T-cell (primary cell): ENCODE measurements at regions not wholly inside any gene's neighbourhood (a gene's known extent, or its start where the extent isn't known, plus 50 kb on each side); places are given as distances from the start of the nearest gene placed in this dataset.

ENCODE experiments used
- ATAC-seq, 4 experiments: fragments of 200-7000 bp in 3 of 4; fragments of 150-1000 bp in 1 of 4; cut with Tn5 transposase; replicated peaks in 1 of 4; 1 replicate in 3 of 4; 2 replicates in 1 of 4; pipeline ENCODE4 v1.10.0; 2021; ENCODE audit warnings: moderate library complexity in 3 of 4, mild to moderate bottlenecking in 2 of 4, moderate number of reproducible peaks in 1 of 4
- CTCF ChIA-PET, 2 donors: fragments of 300-600 bp; sonication (Branson Sonifier 250); formaldehyde crosslinking; loops; one replicate each; lab custom pipeline; 2022; ENCODE audit warnings: antibody characterized with exemption in 2 of 2; lab: Charles Lee
- POLR2A ChIA-PET, 2 donors: fragments of 300-600 bp; sonication (Branson Sonifier 250); formaldehyde crosslinking; loops; one replicate each; lab custom pipeline; 2022; ENCODE audit warnings: antibody characterized with exemption in 2 of 2; lab: Charles Lee
- DNase-seq, 35 experiments: peaks; one replicate each; pipeline versions ENCODE4 v3.0.0 to v3.0.0-alpha.2; 2013 to 2023
- H3K27ac ChIP-seq: one replicate; pipeline ENCODE4 v1.5.1; 2013; ENCODE audit warnings: low read length
- H3K27me3 ChIP-seq, 2 experiments: replicated peaks in 1 of 2; 1 replicate in 1 of 2; 2 replicates in 1 of 2; pipeline versions ENCODE4 v1.6.1 to v1.7.0; 2013; ENCODE audit warnings: low read length in 1 of 2, mixed read lengths in 1 of 2; ENCODE audit not compliant: control insufficient read depth in 2 of 2, insufficient read depth in 2 of 2; ENCODE audit errors: extremely low read depth in 1 of 2
- H3K36me3 ChIP-seq, 2 donors: 1 replicate in 1 of 2; 2 replicates in 1 of 2; pipeline versions ENCODE4 v1.6.1 to v1.7.0; 2013; ENCODE audit warnings: low read length in 1 of 2; ENCODE audit not compliant: control insufficient read depth in 2 of 2, insufficient read depth in 1 of 2; ENCODE audit errors: extremely low read depth in 1 of 2
- H3K4me1 ChIP-seq, 2 experiments: 1 replicate in 1 of 2; 2 replicates in 1 of 2; pipeline versions ENCODE4 v1.6.1 to v1.7.0; 2013; ENCODE audit warnings: low read length in 2 of 2, mixed read lengths in 1 of 2; ENCODE audit not compliant: insufficient read depth in 2 of 2, control insufficient read depth in 1 of 2; ENCODE audit errors: extremely low read depth in 1 of 2
- H3K4me3 ChIP-seq, 2 donors: 1 replicate in 1 of 2; 2 replicates in 1 of 2; pipeline versions ENCODE4 v1.5.1 to v1.7.0; 2013; ENCODE audit warnings: mild to moderate bottlenecking in 2 of 2, low read length in 1 of 2, moderate library complexity in 1 of 2; ENCODE audit not compliant: control insufficient read depth in 1 of 2; ENCODE audit errors: extremely low read depth in 1 of 2
- H3K9me3 ChIP-seq: 2 replicates; pipeline ENCODE4 v1.7.0; 2013
- H3K27ac Mint-ChIP-seq, 2 donors: one replicate each; pipeline ENCODE4 v1.8.0; 2020 to 2021; ENCODE audit warnings: mild to moderate bottlenecking in 2 of 2, mixed read lengths in 2 of 2
- H3K27me3 Mint-ChIP-seq, 2 donors: one replicate each; pipeline ENCODE4 v1.8.0; 2021 to 2022; ENCODE audit warnings: mixed read lengths in 2 of 2
- H3K36me3 Mint-ChIP-seq: one replicate; pipeline ENCODE4 v1.8.0; 2021; ENCODE audit warnings: mixed read lengths
- H3K4me1 Mint-ChIP-seq, 3 donors: one replicate each; pipeline ENCODE4 v1.8.0; 2020 to 2022; ENCODE audit warnings: mixed read lengths in 3 of 3, mild to moderate bottlenecking in 1 of 3
- H3K4me3 Mint-ChIP-seq, 3 donors: one replicate each; pipeline ENCODE4 v1.8.0; 2020 to 2022; ENCODE audit warnings: mild to moderate bottlenecking in 3 of 3, mixed read lengths in 3 of 3, moderate library complexity in 3 of 3
- H3K9me3 Mint-ChIP-seq, 3 donors: one replicate each; pipeline ENCODE4 v1.8.0; 2020 to 2022; ENCODE audit warnings: mixed read lengths in 3 of 3
- WGBS: methylation state at CpG from one replicate; pipeline ENCODE4 v1.1.5; 2013; ENCODE audit warnings: missing lambda C conversion rate; ENCODE audit not compliant: insufficient coverage; 5-methylcytosine and 5-hydroxymethylcytosine counted together

DNA sequence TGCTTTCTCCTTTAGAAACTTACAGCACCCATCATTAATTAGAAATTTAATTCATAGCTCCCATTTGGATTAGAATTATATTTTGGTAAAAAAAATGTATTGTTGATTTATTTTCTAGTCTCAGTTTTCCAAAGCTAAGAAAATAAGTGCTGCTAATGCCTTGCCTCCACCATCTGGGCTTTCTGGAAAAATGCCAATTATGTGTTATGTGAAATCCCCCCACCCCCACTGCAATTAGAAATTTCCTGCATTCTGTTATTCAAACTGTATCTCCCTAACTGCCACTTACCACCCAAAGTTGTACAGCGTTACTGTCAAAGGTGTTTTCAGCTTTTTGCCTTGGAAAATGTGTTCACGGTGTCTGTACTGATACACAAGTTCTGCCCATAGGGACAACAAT is 617.2 kb upstream of the UBE2E2 start:
- CTCF ChIA-PET: no interaction called here
- no peaks in the 10 kb centered on the region for H3K27me3 ChIP-seq
- no peaks in the 10 kb centered on the region for H3K9me3 ChIP-seq
- H3K4me3 ChIP-seq: no peak overlapping the region
- no peak for ATAC-seq
- Mint-ChIP-seq H3K27ac (no peak overlapping the region), H3K36me3 (no peaks in the 10 kb centered on the region), H3K9me3 (peaks cover 2 to 10% (median 4%) of the 10 kb centered on the region in 3 donors), H3K4me1 (no peaks in the 10 kb centered on the region), H3K27me3 (no peaks in the 10 kb centered on the region), H3K4me3 (no peak overlapping the region)
- WGBS: no CpG with 5 or more reads among the region's 2 CpGs
- POLR2A ChIA-PET: no interaction called here
- H3K36me3 ChIP-seq: no peaks in the 10 kb centered on the region
- H3K27ac ChIP-seq: no peak overlapping the region
- no peaks in the 10 kb centered on the region for H3K4me1 ChIP-seq
- DNase-seq: no peak

DNA sequence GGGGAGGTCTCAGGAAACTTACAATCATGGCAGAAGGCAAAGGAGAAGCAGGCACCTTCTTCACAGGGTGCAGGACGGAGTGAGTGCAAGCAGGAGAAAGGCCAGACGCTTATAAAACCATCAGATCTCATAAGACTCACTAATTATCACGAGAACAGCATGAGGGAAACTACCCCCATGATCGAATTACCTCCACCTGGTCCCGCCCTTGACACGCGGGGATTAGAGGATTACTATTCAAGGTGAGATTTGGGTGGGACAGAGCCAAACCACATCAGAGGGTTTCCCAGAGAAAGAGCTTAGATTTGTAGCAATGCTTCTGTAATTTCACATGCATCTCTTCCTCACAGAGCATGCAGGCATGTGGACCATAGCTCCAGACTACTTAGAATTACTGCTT is 615.7 kb upstream of the UBE2E2 start:
- no peaks in the 10 kb centered on the region for H3K9me3 ChIP-seq

GRCh38 chr3:22593638-22594037 is 609.5 kb upstream of the UBE2E2 start:
- Mint-ChIP-seq H3K27ac (no peak overlapping the region), H3K9me3 (peaks cover 12 to 14% (median 14%) of the 10 kb centered on the region in 3 donors), H3K4me1 (no peaks in the 10 kb centered on the region), H3K27me3 (no peaks in the 10 kb centered on the region), H3K4me3 (no peak overlapping the region), H3K36me3 (no peaks in the 10 kb centered on the region)
- no peak for DNase-seq
- no peaks in the 10 kb centered on the region for H3K36me3 ChIP-seq
- H3K27ac ChIP-seq: no peak overlapping the region
- H3K9me3 ChIP-seq: no peaks in the 10 kb centered on the region
- no peaks in the 10 kb centered on the region for H3K4me1 ChIP-seq
- H3K27me3 ChIP-seq: no peaks in the 10 kb centered on the region
- 100% methylated on average over 1 of the region's 3 CpGs for WGBS
- no peak overlapping the region for H3K4me3 ChIP-seq
- ChIA-PET CTCF (no interaction called here), POLR2A (no interaction called here)
- ATAC-seq: no peak

More for the DNA sequence above, 615.7 kb upstream of the UBE2E2 start:
- ChIA-PET POLR2A (no interaction called here), CTCF (no interaction called here)
- no peaks in the 10 kb centered on the region for H3K4me1 ChIP-seq
- no peak for DNase-seq
- no peaks in the 10 kb centered on the region for H3K27me3 ChIP-seq
- no peak for ATAC-seq
- H3K27ac ChIP-seq: no peak overlapping the region
- Mint-ChIP-seq H3K9me3 (peaks cover 2 to 8% (median 4%) of the 10 kb centered on the region in 3 donors), H3K4me1 (no peaks in the 10 kb centered on the region), H3K4me3 (no peak overlapping the region), H3K27me3 (no peaks in the 10 kb centered on the region), H3K36me3 (no peaks in the 10 kb centered on the region), H3K27ac (no peak overlapping the region)
- H3K36me3 ChIP-seq: no peaks in the 10 kb centered on the region
- WGBS: no CpG with 5 or more reads among the region's 7 CpGs
- H3K4me3 ChIP-seq: no peak overlapping the region

DNA sequence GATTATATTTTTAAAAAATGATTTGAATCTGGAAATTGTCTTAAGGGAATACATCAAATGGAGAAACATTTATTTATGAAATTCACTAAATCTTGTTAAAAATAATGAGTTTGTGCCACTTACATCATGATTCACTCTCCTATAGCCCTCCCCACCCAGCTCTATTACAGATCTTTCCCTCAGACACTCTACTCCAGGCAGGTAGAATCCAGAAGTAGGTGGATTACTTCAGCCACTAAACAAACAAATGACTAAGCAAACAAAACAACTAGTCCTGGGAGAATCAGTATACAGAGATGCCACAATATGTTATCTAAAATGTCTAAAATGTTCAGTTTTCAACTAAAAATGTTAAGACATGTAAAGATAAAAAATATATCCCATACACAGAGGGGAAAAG is 608.1 kb upstream of the UBE2E2 start:
- no peak overlapping the region for H3K27ac Mint-ChIP-seq
- H3K4me3 Mint-ChIP-seq: no peak overlapping the region

GRCh38 chr3:22606461-22606860 is 596.7 kb upstream of the UBE2E2 start:
- H3K4me3 ChIP-seq: no peak overlapping the region
- no peak for ATAC-seq

More for the DNA sequence above, 608.1 kb upstream of the UBE2E2 start:
- no peak overlapping the region for H3K27ac ChIP-seq
- Mint-ChIP-seq H3K9me3 (peaks cover 12 to 14% (median 14%) of the 10 kb centered on the region in 3 donors), H3K36me3 (no peaks in the 10 kb centered on the region), H3K4me1 (no peaks in the 10 kb centered on the region), H3K27me3 (no peaks in the 10 kb centered on the region)
- no peaks in the 10 kb centered on the region for H3K36me3 ChIP-seq
- DNase-seq (no peak), ATAC-seq (no peak)
- CTCF ChIA-PET: no interaction called here
- H3K4me1 ChIP-seq: no peaks in the 10 kb centered on the region
- POLR2A ChIA-PET: no interaction called here
- H3K27me3 ChIP-seq: no peaks in the 10 kb centered on the region
- H3K4me3 ChIP-seq: no peak overlapping the region
- H3K9me3 ChIP-seq: no peaks in the 10 kb centered on the region

DNA sequence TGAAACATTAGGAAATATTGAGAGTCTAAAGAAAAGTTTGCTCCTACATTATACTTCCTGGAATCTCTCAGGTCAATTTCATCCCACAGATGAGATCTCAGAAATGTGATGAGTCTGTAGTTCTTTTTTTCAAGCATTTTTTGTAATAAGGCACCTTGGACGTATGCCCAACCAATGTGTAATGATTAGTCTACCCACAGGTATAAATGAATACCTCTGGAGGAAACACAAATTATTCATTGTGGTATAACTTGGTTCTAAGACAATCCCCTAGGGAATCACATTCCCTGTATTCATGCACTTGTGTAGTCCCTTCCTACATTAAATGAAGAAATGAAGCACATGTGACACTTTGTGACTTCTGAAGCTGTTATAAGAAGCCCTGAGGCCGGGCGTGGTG is 596.2 kb upstream of the UBE2E2 start:
- no peak overlapping the region for H3K4me3 Mint-ChIP-seq
- Histone ChIP-seq H3K4me1 (no peaks in the 10 kb centered on the region), H3K36me3 (no peaks in the 10 kb centered on the region), H3K9me3 (no peaks in the 10 kb centered on the region), H3K27ac (no peak overlapping the region), H3K4me3 (no peak overlapping the region), H3K27me3 (no peaks in the 10 kb centered on the region)
- 75% methylated on average over 2 of the region's 3 CpGs for WGBS
- no peaks in the 10 kb centered on the region for H3K4me1 Mint-ChIP-seq
- H3K27me3 Mint-ChIP-seq: no peaks in the 10 kb centered on the region
- H3K9me3 Mint-ChIP-seq: peaks cover 4 to 8% (median 7%) of the 10 kb centered on the region in 3 donors
- H3K36me3 Mint-ChIP-seq: no peaks in the 10 kb centered on the region
- ChIA-PET CTCF (no interaction called here), POLR2A (no interaction called here)
- no peak overlapping the region for H3K27ac Mint-ChIP-seq
- DNase-seq (no peak), ATAC-seq (no peak)

More at GRCh38 chr3:22606461-22606860, 596.7 kb upstream of the UBE2E2 start:
- DNase-seq: no peak
- ChIA-PET CTCF (no interaction called here), POLR2A (no interaction called here)
- Mint-ChIP-seq H3K4me3 (no peak overlapping the region), H3K4me1 (no peaks in the 10 kb centered on the region), H3K27me3 (no peaks in the 10 kb centered on the region), H3K36me3 (no peaks in the 10 kb centered on the region), H3K27ac (no peak overlapping the region), H3K9me3 (peaks cover 4 to 10% (median 8%) of the 10 kb centered on the region in 3 donors)
- no peak overlapping the region for H3K27ac ChIP-seq
- no peaks in the 10 kb centered on the region for H3K4me1 ChIP-seq
- no peaks in the 10 kb centered on the region for H3K9me3 ChIP-seq
- H3K36me3 ChIP-seq: no peaks in the 10 kb centered on the region
- 27% methylated on average over 2 of the region's 5 CpGs for WGBS
- no peaks in the 10 kb centered on the region for H3K27me3 ChIP-seq

- no peaks in the 10 kb centered on the region for H3K27me3 ChIP-seq
- Mint-ChIP-seq H3K27ac (no peak overlapping the region), H3K4me1 (no peaks in the 10 kb centered on the region), H3K9me3 (peaks cover 5 to 9% (median 9%) of the 10 kb centered on the region in 3 donors), H3K27me3 (no peaks in the 10 kb centered on the region), H3K36me3 (no peaks in the 10 kb centered on the region), H3K4me3 (no peak overlapping the region)
- POLR2A ChIA-PET: interaction anchor here in 1 of 2 donors (0.7 kb wide), 1 partner anchor 142 kb away, joined by 9 read pairs; no protein-coding TSS in a partner anchor
- no peaks in the 10 kb centered on the region for H3K36me3 ChIP-seq
- DNase-seq: no peak
- CTCF ChIA-PET: no interaction called here
- H3K4me1 ChIP-seq: no peaks in the 10 kb centered on the region
- H3K4me3 ChIP-seq: no peak overlapping the region
- no peak for ATAC-seq
- H3K9me3 ChIP-seq: no peaks in the 10 kb centered on the region
- 88% methylated on average over 1 of the region's 4 CpGs for WGBS
- no peak overlapping the region for H3K27ac ChIP-seq
Observed at GRCh38 chr3:22608093-22608492, 595.0 kb upstream of the UBE2E2 start.
